HEK293 (cell line): ENCODE measurements at regions not wholly inside any gene's neighbourhood (a gene's known extent, or its start where the extent isn't known, plus 50 kb on each side); places are given as distances from the start of the nearest gene placed in this dataset.

Experiments used
- CTCF ChIA-PET: fragments of 350-600 bp; formaldehyde crosslinking; extraction: SDS; loops from one replicate; lab custom pipeline; 2021; ENCODE audit warnings: antibody characterized with exemption; lab: Yijun Ruan, JAX
- POLR2A ChIA-PET: fragments of 300-600 bp; formaldehyde crosslinking; extraction: SDS; loops from one replicate; lab custom pipeline; 2020; ENCODE audit warnings: antibody characterized with exemption, inconsistent platforms; lab: Yijun Ruan, JAX
- H3K27ac ChIP-seq: fragments of 200-500 bp; sonication (Bioruptor generic); 2 replicates; pipeline ENCODE4 v1.5.1; 2014; ENCODE audit warnings: low read depth, low read length, control low read depth, inconsistent platforms; ENCODE audit errors: extremely low read depth
- H3K36me3 ChIP-seq, 2 experiments: fragments of 200-500 bp in 1 of 2; sonication (Bioruptor generic) in 1 of 2; 1 replicate in 1 of 2; 2 replicates in 1 of 2; pipeline ENCODE4 v1.5.1; 2014 to 2017; ENCODE audit warnings: inconsistent platforms in 2 of 2, low read length in 2 of 2; ENCODE audit not compliant: control insufficient read depth in 2 of 2, insufficient read depth in 1 of 2
- H3K4me1 ChIP-seq: fragments of 200-500 bp; sonication (Bioruptor generic); 2 replicates; pipeline ENCODE4 v1.5.1; 2014; ENCODE audit warnings: mild to moderate bottlenecking, low read length, inconsistent platforms; ENCODE audit not compliant: control insufficient read depth, insufficient read depth
- H3K4me3 ChIP-seq: 2 replicates; pipeline ENCODE4 v1.5.1; 2011; ENCODE audit warnings: low read depth, mild to moderate bottlenecking, control low read depth, low read length, moderate library complexity
- H3K9me3 ChIP-seq: fragments of 200-500 bp; sonication (Bioruptor generic); 2 replicates; pipeline ENCODE4 v1.5.1; 2014; ENCODE audit warnings: low read depth, low read length, inconsistent platforms; ENCODE audit not compliant: control insufficient read depth, insufficient read depth
- GLI2 ChIP-seq: fragments of 450-650 bp; formaldehyde crosslinking; IDR thresholded peaks from 2 replicates; pipeline ENCODE4; 2017; ENCODE audit warnings: missing biosample characterization, missing genetic modification characterization, low read depth, borderline replicate concordance
- HOXD13 ChIP-seq: sonication (generic); formaldehyde crosslinking; IDR thresholded peaks from 2 replicates; pipeline ENCODE4 v1.8.0; 2022; ENCODE audit warnings: missing genetic modification reagents, borderline replicate concordance
- PBX3 ChIP-seq: sonication (generic); formaldehyde crosslinking; IDR thresholded peaks from 2 replicates; pipeline ENCODE4 v1.8.1; 2022; ENCODE audit warnings: mild to moderate bottlenecking, moderate library complexity, missing genetic modification reagents
- PRDM6 ChIP-seq: fragments of 450-650 bp; formaldehyde crosslinking; IDR thresholded peaks from 2 replicates; pipeline ENCODE4 v1.5.1; 2017; ENCODE audit warnings: missing biosample characterization, missing genetic modification characterization
- WT1 ChIP-seq: fragments of 450-650 bp; formaldehyde crosslinking; IDR thresholded peaks from 2 replicates; pipeline ENCODE4 v1.5.1; 2016; ENCODE audit warnings: missing biosample characterization, missing genetic modification characterization
- ZBTB1 ChIP-seq: fragments of 450-650 bp; formaldehyde crosslinking; IDR thresholded peaks from 2 replicates; pipeline ENCODE4 v1.5.1; 2016; ENCODE audit warnings: missing biosample characterization, missing genetic modification characterization
- ZBTB20 ChIP-seq: fragments of 450-650 bp; formaldehyde crosslinking; IDR thresholded peaks from 2 replicates; pipeline ENCODE4 v1.5.1; 2016; ENCODE audit warnings: missing biosample characterization, missing genetic modification characterization
- ZBTB8A ChIP-seq: fragments of 450-650 bp; formaldehyde crosslinking; IDR thresholded peaks from 2 replicates; pipeline ENCODE4 v1.5.1; 2016; ENCODE audit warnings: missing biosample characterization, missing genetic modification characterization
- ZNF148 ChIP-seq: fragments of 450-650 bp; formaldehyde crosslinking; IDR thresholded peaks from 2 replicates; pipeline ENCODE4 v1.5.0; 2017; ENCODE audit warnings: missing biosample characterization, missing genetic modification characterization, borderline replicate concordance
- ZNF155 ChIP-seq: fragments of 450-650 bp; formaldehyde crosslinking; IDR thresholded peaks from 2 replicates; pipeline ENCODE4 v1.5.1; 2016; ENCODE audit warnings: missing biosample characterization, missing genetic modification characterization
- ZNF211 ChIP-seq: fragments of 450-650 bp; formaldehyde crosslinking; IDR thresholded peaks from 2 replicates; pipeline ENCODE4 v1.5.1; 2016; ENCODE audit warnings: low read depth, missing biosample characterization, missing genetic modification characterization
- ZNF362 ChIP-seq: fragments of 450-650 bp; formaldehyde crosslinking; IDR thresholded peaks from 2 replicates; pipeline ENCODE4 v1.5.1; 2016; ENCODE audit warnings: missing biosample characterization, missing genetic modification characterization
- ZNF398 ChIP-seq: fragments of 450-650 bp; formaldehyde crosslinking; IDR thresholded peaks from 2 replicates; pipeline ENCODE4 v1.5.1; 2017; ENCODE audit warnings: missing biosample characterization, missing genetic modification characterization
- ZNF433 ChIP-seq: fragments of 450-650 bp; formaldehyde crosslinking; IDR thresholded peaks from 2 replicates; pipeline ENCODE4 v1.5.1; 2016; ENCODE audit warnings: missing biosample characterization, missing genetic modification characterization, low read depth
- ZNF48 ChIP-seq: fragments of 450-650 bp; formaldehyde crosslinking; IDR thresholded peaks from 2 replicates; pipeline ENCODE4 v1.5.1; 2016; ENCODE audit warnings: missing biosample characterization, missing genetic modification characterization
- ZNF513 ChIP-seq: fragments of 450-650 bp; IDR thresholded peaks from 2 replicates; pipeline ENCODE4 v1.5.1; 2018; ENCODE audit warnings: missing biosample characterization, missing genetic modification characterization
- ZNF521 ChIP-seq: fragments of 450-650 bp; formaldehyde crosslinking; IDR thresholded peaks from 2 replicates; pipeline ENCODE4 v1.5.1; 2017; ENCODE audit warnings: missing biosample characterization, mild to moderate bottlenecking, missing genetic modification characterization
- ZNF580 ChIP-seq: fragments of 450-650 bp; formaldehyde crosslinking; IDR thresholded peaks from 2 replicates; pipeline ENCODE4 v1.5.1; 2016; ENCODE audit warnings: missing biosample characterization, missing genetic modification characterization
- ZNF626 ChIP-seq: fragments of 450-650 bp; sonication (Bioruptor Pico); formaldehyde crosslinking; IDR thresholded peaks from 2 replicates; pipeline ENCODE4 v1.5.1; 2018; ENCODE audit warnings: missing biosample characterization, missing genetic modification characterization, inconsistent platforms
- ZNF639 ChIP-seq: fragments of 450-650 bp; formaldehyde crosslinking; IDR thresholded peaks from 2 replicates; pipeline ENCODE4 v1.5.1; 2016; ENCODE audit warnings: missing biosample characterization, missing genetic modification characterization

- TF ChIP-seq PRDM6 (tag by site-specific recombination), result no peak
Observed at GRCh38 chr2:208627110-208627884, 220.7 kb downstream of the PTH2R start (continued).

GRCh38 chr2:208627916-208628315, 221.3 kb downstream of the PTH2R start:
- no peak for TF ChIP-seq WT1 (tag by site-specific recombination)
- no peak for TF ChIP-seq ZNF362
- TF ChIP-seq ZNF148 (tag by site-specific recombination), result no peak
- TF ChIP-seq ZNF626 (tag by site-specific recombination), result no peak
- no peak for TF ChIP-seq ZNF398 (tag by site-specific recombination)
- no peak for TF ChIP-seq GLI2
- TF ChIP-seq ZNF639 (tag by site-specific recombination), result no peak
- TF ChIP-seq ZBTB1 (tag by site-specific recombination), result no peak
- no peak for TF ChIP-seq HOXD13 (CRISPR knock-in tag)
- no peak for TF ChIP-seq ZNF433 (tag by site-specific recombination)
- TF ChIP-seq ZBTB8A, result no peak
- no peak for TF ChIP-seq ZNF521 (tag by site-specific recombination)
- no peak for TF ChIP-seq ZNF513
- TF ChIP-seq PBX3, result no peak
- TF ChIP-seq ZNF48 (tag by site-specific recombination), result no peak
- TF ChIP-seq ZNF211 (tag by site-specific recombination), result no peak
- no peak for TF ChIP-seq ZBTB20 (tag by site-specific recombination)
- no peak for TF ChIP-seq ZNF155 (tag by site-specific recombination)
- TF ChIP-seq ZNF580 (tag by site-specific recombination), result no peak
- ChIA-PET POLR2A (no interaction called here), CTCF (no interaction called here)
- no peak overlapping the region for H3K4me3 ChIP-seq
- no peaks in the 10 kb centered on the region for H3K4me1 ChIP-seq
- H3K27ac ChIP-seq, result no peak overlapping the region
- H3K36me3 ChIP-seq, result no peaks in the 10 kb centered on the region
- no peaks in the 10 kb centered on the region for H3K9me3 ChIP-seq
